ENCODE measurements at regions not wholly inside any gene's neighbourhood (a gene's known extent, or its start where the extent isn't known, plus 50 kb on each side); places are given as distances from the start of the nearest gene placed in this dataset.

GRCh38 chr3:148102156-148102555 is 595.5 kb upstream of the AGTR1 start:
- DNase-seq (ENCODE audit: low read depth) = no peak
- TF ChIP-seq, protein P1, sequence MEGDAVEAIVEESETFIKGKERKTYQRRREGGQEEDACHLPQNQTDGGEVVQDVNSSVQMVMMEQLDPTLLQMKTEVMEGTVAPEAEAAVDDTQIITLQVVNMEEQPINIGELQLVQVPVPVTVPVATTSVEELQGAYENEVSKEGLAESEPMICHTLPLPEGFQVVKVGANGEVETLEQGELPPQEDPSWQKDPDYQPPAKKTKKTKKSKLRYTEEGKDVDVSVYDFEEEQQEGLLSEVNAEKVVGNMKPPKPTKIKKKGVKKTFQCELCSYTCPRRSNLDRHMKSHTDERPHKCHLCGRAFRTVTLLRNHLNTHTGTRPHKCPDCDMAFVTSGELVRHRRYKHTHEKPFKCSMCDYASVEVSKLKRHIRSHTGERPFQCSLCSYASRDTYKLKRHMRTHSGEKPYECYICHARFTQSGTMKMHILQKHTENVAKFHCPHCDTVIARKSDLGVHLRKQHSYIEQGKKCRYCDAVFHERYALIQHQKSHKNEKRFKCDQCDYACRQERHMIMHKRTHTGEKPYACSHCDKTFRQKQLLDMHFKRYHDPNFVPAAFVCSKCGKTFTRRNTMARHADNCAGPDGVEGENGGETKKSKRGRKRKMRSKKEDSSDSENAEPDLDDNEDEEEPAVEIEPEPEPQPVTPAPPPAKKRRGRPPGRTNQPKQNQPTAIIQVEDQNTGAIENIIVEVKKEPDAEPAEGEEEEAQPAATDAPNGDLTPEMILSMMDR (IDR thresholded peaks at IDR 0.05; ENCODE audit: low read depth, low read length, missing control alignments) = no peak

GRCh38 chr3:148106062-148106461 is 591.6 kb upstream of the AGTR1 start:
- no peak overlapping the region for H3K4me3 ChIP-seq (ENCODE audit: low read depth, low read length)
- TF ChIP-seq, protein P1 (IDR thresholded peaks at IDR 0.05; ENCODE audit: low read depth, low read length, missing control alignments) = no peak
- no peak for DNase-seq (ENCODE audit: low read depth)

More at GRCh38 chr3:148102156-148102555, 595.5 kb upstream of the AGTR1 start:
- no peak overlapping the region for H3K4me3 ChIP-seq (ENCODE audit: low read depth, low read length)

GRCh38 chr3:148126956-148127355 is 570.7 kb upstream of the AGTR1 start:
- no peak overlapping the region for H3K4me3 ChIP-seq (ENCODE audit: low read depth, low read length)
- TF ChIP-seq, protein P1 (IDR thresholded peaks at IDR 0.05; ENCODE audit: low read depth, low read length, missing control alignments) = no peak
- DNase-seq (ENCODE audit: low read depth) = no peak

- no peak for DNase-seq (ENCODE audit: low read depth)
- H3K4me3 ChIP-seq (ENCODE audit: low read depth, low read length) = no peak overlapping the region
- TF ChIP-seq, protein P1 (IDR thresholded peaks at IDR 0.05; ENCODE audit: low read depth, low read length, missing control alignments) = no peak
These were observed 569.6 kb upstream of the AGTR1 start for GRCh38 chr3:148128136-148128535.

DNA sequence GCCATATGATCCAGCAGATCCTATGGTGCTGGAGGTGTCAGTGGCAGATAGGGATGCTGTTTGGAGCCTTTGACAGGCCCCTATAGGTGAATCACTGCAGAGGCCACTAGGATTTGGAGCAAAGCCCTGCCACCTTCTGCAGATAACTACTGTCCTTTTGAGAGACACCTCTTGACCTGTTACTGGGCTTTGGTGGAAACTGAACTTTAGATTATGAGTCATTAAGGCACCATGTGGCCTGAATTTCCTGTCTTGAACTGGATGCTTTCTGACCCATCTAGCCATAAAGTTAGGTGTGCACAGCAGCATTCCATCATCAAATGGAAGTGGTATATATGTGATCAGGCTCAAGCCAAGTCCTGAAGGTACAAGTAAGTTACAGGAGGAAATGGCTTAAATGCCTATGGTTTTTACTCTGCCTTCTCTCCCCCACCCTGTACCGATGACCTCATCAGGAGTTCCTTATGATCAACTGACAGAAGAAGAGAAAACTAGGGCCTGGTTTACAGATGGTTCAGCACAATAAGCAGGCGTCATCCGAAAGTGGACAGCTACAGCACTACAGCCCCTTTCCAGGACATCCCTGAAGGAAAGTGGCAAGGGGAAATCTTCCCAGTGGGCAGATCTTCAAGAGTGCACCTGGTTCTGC is 565.6 kb upstream of the AGTR1 start:
- TF ChIP-seq, protein P1 (IDR thresholded peaks at IDR 0.05; ENCODE audit: low read depth, low read length, missing control alignments) = no peak
- DNase-seq (ENCODE audit: low read depth) = no peak

DNA sequence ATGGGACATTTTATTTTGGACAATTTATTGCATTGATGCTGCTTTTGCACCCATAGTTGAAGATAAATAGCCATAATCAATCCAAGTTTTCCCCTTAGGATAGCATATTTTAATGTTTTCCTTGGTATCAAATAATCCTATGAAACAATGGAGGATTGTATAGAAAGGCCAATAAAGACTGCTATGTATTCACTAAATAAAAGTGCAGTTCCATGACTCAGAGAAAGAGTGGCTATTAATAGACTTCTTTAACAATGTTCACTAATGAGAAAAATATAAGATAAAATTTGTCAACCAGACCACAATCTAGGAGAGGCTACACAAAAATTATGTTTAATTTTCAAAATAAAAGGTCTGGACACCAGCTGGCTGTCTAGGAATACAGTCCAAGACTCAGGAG is 560.9 kb upstream of the AGTR1 start:
- H3K4me3 ChIP-seq (ENCODE audit: low read depth, low read length) = no peak overlapping the region
- TF ChIP-seq, protein P1 (IDR thresholded peaks at IDR 0.05; ENCODE audit: low read depth, low read length, missing control alignments) = no peak
- DNase-seq (ENCODE audit: low read depth) = no peak

More for the DNA sequence above, 565.6 kb upstream of the AGTR1 start:
- no peak overlapping the region for H3K4me3 ChIP-seq (ENCODE audit: low read depth, low read length)

GRCh38 chr3:148146241-148146640 is 551.5 kb upstream of the AGTR1 start:
- TF ChIP-seq, protein P1 (IDR thresholded peaks at IDR 0.05; ENCODE audit: low read depth, low read length, missing control alignments) = no peak
- no peak overlapping the region for H3K4me3 ChIP-seq (ENCODE audit: low read depth, low read length)
- no peak for DNase-seq (ENCODE audit: low read depth)

All from GM12864 (cell line).